ENCODE measurements at regions not wholly inside any gene's neighbourhood (a gene's known extent, or its start where the extent isn't known, plus 50 kb on each side); places are given as distances from the start of the nearest gene placed in this dataset.
"Not testable (repeated sequence)": the region's sequence is repeated elsewhere in the genome, so short reads cannot be mapped to it uniquely, and the experiment has no call there.

- no peak for DNase-seq
These were observed 216.0 kb upstream of the SLITRK1 start for GRCh38 chr13:84098273-84098672.

- no peak for DNase-seq
These were observed 214.9 kb upstream of the SLITRK1 start for GRCh38 chr13:84097148-84097547.

- DNase-seq = no peak
These were observed 213.9 kb upstream of the SLITRK1 start for GRCh38 chr13:84096216-84096615.

GRCh38 chr13:84088996-84089395, 206.7 kb upstream of the SLITRK1 start:
- no peak for DNase-seq

- DNase-seq = no peak
These were observed 204.5 kb upstream of the SLITRK1 start for GRCh38 chr13:84086847-84087162.

GRCh38 chr13:84086098-84086846, 204.0 kb upstream of the SLITRK1 start:
- DNase-seq = not testable (repeated sequence)

- no peak for DNase-seq
These were observed 200.2 kb upstream of the SLITRK1 start for GRCh38 chr13:84082462-84082861.

GRCh38 chr13:84080748-84081530, 198.7 kb upstream of the SLITRK1 start:
- no peak for DNase-seq

GRCh38 chr13:84077271-84077670, 195.0 kb upstream of the SLITRK1 start:
- DNase-seq = no peak

GRCh38 chr13:84076280-84076679, 194.0 kb upstream of the SLITRK1 start:
- DNase-seq = no peak

- DNase-seq = no peak
These were observed 168.3 kb upstream of the SLITRK1 start for GRCh38 chr13:84050536-84050935.

GRCh38 chr13:84049443-84050219, 167.4 kb upstream of the SLITRK1 start:
- DNase-seq = no peak

- no peak for DNase-seq
These were observed 162.5 kb upstream of the SLITRK1 start for GRCh38 chr13:84044805-84045204.

GRCh38 chr13:84038001-84038400, 155.7 kb upstream of the SLITRK1 start:
- no peak for DNase-seq

- no peak for DNase-seq
These were observed 149.8 kb upstream of the SLITRK1 start for GRCh38 chr13:84032116-84032515.

- DNase-seq = no peak
These were observed 148.8 kb upstream of the SLITRK1 start for GRCh38 chr13:84031120-84031519.

- DNase-seq = no peak
These were observed 147.1 kb upstream of the SLITRK1 start for GRCh38 chr13:84029396-84029795.

GRCh38 chr13:84025824-84026223, 143.6 kb upstream of the SLITRK1 start:
- no peak for DNase-seq

- DNase-seq = no peak
These were observed 114.1 kb upstream of the SLITRK1 start for GRCh38 chr13:83996415-83996814.

- no peak for DNase-seq
These were observed 113.7 kb upstream of the SLITRK1 start for GRCh38 chr13:83995930-83996329.

GRCh38 chr13:83992566-83993358, 110.5 kb upstream of the SLITRK1 start:
- no peak for DNase-seq

GRCh38 chr13:83987394-83987793, 105.1 kb upstream of the SLITRK1 start:
- DNase-seq = no peak

GRCh38 chr13:83984793-83985192, 102.5 kb upstream of the SLITRK1 start:
- no peak for DNase-seq

Data from SW 1271 (cell line).